Stimulated activated CD4-positive, alpha-beta T cell treated with anti-CD3 and anti-CD28 coated beads, Interleukin-1b, Interleukin-23, amount 100 ng/mL, for 48 hours (primary cell): ENCODE measurements at regions not wholly inside any gene's neighbourhood (a gene's known extent, or its start where the extent isn't known, plus 50 kb on each side); places are given as distances from the start of the nearest gene placed in this dataset.
"Not testable (repeated sequence)": the region's sequence is repeated elsewhere in the genome, so short reads cannot be mapped to it uniquely, and the experiment has no call there.

Experiments used
- DNase-seq: peaks from one replicate; pipeline ENCODE4 v3.0.0-alpha.2; 2020

GRCh38 chr5:40121236-40121635, 558.5 kb upstream of the PTGER4 start:
- DNase-seq, result no peak

GRCh38 chr5:40112875-40113274, 566.8 kb upstream of the PTGER4 start:
- no peak for DNase-seq

- not testable (repeated sequence) for DNase-seq
Observed at GRCh38 chr5:40111036-40111435, 568.7 kb upstream of the PTGER4 start.

DNA sequence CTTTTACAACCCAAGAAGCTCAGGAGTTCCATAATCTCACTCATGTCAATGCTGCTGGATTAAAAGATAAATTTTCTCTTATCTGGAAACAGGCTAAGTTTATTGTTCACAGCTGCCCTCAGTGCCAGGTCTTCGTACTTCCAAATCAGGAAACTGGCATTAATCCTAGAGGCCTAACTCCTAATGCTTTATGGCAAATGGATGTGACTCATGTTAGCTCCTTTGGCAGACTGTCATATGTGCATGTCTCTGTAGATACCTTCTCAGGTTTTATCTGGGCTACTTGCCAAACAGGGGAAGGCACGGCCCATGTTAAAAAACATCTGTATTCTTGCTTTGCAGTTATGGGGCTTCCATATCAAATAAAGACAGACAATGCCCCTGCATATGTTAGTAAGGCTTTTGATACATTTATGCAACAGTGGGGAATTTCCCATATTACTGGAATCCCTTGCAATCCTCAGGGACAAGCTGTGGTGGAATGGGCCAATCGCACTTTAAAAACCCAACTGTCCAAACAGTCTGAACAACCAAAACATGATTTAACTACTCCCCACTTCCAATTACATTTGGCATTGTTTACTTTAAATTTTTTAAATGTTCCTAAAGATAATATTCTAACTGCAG, 570.8 kb upstream of the PTGER4 start:
- DNase-seq, result not testable (repeated sequence)

DNA sequence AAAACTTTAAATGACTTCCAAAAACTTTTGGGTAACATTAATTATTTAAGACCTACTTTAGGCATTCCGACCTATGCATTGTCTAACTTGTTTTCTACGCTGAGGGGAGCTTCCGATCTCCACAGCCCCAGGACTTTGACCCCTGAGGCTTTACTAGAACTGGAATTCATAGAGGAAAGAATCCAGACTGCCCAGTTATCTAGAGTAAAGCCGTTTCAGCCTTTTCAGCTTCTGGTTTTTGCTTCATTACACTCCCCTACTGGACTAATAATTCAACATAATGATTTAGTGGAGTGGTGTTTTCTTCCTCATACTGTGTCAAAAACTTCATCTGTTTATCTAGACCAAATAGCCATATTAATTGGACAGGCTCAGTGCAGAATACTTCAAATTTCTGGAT, 571.9 kb upstream of the PTGER4 start:
- DNase-seq, result not testable (repeated sequence)

DNA sequence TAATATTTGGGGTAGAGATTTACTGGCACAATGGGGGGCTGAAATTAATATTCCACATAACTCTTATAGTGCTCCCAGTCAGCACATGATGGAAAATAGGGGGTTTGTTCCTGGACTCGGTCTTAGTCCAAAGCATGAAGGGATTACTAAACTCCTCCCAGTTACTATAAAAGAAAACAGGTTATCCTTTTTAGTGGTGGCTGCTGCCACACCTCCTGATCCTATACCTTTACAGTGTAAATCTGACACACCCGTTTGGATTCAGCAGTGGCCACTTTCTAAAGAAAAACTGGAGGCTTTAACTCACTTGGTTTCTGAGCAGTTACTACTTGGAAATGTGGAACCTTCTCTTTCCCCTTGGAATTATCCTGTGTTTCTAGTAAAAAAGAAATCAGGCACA, 572.9 kb upstream of the PTGER4 start:
- DNase-seq, result no peak

DNA sequence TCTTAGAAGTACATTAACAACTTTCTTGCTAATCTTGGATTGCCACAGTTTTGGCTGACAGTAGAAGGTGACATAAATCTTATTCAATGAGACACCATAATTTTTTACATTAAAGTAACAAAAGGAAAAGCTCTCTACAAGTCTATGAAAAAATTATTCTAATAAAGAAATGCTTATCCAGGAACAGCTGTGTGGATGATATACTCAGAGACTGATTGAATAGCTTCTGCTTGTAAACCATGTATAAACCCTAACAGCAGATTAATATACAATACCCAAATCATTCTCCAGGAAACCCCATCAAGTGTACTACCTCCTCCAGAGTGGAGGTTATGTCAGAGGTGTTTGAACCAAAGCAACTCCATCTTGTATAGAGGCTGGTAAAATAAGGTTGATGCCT, 581.4 kb upstream of the PTGER4 start:
- no peak for DNase-seq

DNA sequence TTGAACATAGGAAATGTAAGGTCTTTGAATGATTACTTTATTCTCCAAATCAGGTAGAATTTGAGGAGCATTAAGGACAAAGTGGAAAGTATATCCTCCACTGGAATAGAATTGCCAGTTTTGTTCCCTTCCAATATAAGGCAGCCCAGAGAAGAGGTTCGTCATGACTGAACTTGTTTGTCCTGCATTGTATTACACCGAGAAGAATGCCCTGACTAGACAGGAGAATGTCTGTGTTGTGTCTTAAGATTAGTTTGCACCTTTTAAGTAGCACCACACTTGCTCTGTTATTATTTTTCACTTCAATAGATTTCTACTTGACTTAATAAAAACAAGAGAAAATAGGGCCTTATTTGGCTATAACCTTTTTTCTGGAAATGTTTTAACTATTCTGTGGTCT, 586.2 kb upstream of the PTGER4 start:
- no peak for DNase-seq

DNA sequence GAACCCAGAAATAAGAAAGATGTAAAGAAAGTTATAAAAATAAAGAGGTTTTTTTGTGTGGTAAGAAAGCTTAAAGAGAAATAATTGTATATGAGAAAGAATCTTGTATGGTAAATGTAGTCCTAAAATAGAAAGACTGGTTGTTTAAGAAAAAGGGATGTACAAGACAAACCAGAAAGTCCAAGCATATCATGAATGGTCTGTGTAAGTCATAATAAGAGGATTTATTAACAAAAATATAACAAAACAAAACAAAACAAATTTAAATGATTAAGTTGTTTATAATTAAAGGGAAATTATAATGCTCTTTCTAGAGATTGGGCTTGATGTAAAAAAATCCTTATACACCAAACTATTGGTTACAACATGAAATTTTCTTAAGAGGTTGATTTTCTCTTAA, 590.4 kb upstream of the PTGER4 start:
- DNase-seq, result no peak

- no peak for DNase-seq
Observed at GRCh38 chr5:40084614-40085013, 595.1 kb upstream of the PTGER4 start.

- DNase-seq, result no peak
Observed at GRCh38 chr5:40082313-40082712, 597.4 kb upstream of the PTGER4 start.

- no peak for DNase-seq
Observed at GRCh38 chr5:40080191-40080590, 599.5 kb upstream of the PTGER4 start.

- DNase-seq, result no peak
Observed at GRCh38 chr5:40078898-40079575, 600.7 kb upstream of the PTGER4 start.

- DNase-seq, result no peak
Observed at GRCh38 chr5:40074826-40075225, 604.9 kb upstream of the PTGER4 start.

DNA sequence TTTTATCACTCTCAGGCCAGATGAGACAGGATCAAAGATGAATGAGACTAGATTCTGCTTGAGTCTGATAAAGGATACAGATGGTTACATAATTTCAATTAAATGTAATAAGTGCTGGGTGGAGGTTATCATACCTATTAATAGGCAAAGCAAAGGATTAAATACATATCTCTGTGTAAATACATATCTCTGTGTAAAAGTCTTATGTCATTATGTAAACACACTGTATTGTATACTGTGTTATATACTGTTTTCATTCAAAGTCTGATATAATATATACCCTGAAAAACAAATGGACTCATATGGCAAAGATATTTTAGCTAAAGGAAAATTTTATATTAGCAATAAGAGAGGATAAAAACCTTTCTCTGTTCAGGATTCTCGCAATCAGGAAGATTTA, 605.8 kb upstream of the PTGER4 start:
- no peak for DNase-seq

DNA sequence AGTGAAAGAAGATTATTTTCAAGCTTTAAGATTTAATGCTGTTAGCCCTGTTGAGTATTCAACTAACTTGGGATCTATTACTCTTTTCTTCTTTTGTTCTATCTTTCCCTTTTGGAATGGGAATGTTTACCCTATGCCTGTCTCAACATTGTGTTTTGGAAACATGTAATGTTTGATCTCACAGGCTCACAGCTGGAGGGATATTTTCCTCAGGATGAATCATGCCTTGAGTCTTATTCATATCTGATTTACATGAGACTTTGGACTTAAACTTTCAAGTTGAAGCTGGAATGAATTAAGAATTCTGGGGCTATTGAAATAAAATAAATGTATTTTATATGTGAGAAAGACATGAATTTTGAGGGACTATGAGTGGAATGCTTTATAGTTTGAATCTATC, 607.8 kb upstream of the PTGER4 start:
- no peak for DNase-seq

- DNase-seq, result no peak
Observed at GRCh38 chr5:40066616-40067015, 613.1 kb upstream of the PTGER4 start.

GRCh38 chr5:40052808-40053207, 626.9 kb upstream of the PTGER4 start:
- DNase-seq, result no peak

GRCh38 chr5:40046792-40047191, 622.0 kb upstream of the DAB2 start:
- DNase-seq, result no peak

GRCh38 chr5:40045429-40045828, 620.6 kb upstream of the DAB2 start:
- no peak for DNase-seq

DNA sequence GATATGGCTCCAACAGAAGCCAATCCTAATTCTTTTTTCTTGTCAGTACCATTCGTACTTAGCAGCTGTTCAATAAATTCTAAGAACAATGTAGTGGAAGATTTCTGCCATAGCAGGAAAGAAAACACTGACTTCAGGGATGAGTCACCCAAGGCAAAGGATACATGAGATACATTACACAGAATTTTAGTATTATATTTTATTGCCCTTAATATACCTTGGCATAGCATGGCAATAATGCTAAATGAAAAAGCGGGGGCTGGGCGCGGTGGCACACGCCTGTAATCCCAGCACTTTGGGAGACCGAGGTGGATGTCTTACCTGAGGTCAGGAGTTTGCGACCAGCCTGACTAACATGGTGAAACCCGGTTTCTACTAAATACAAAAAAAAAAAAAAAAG, 619.1 kb upstream of the DAB2 start:
- DNase-seq, result no peak

GRCh38 chr5:40041452-40041851, 616.7 kb upstream of the DAB2 start:
- no peak for DNase-seq

DNA sequence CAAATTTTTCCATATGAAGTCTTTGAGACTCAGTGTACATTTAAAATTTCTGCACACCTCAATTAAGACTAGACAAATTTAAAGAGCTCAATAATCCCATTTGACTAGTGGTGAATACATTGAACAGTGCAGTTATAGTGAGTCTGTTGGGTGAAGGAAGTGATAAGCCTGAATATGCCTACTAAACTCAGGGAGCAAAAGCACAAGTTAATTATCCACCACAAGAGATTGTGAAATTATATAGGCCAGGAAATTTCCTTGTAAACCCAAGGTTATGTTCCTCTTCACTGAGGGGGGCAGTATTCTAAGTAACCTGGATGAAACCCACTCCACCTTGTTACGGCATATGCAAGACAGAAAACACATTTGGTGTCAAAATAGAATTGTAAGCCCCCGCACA, 612.9 kb upstream of the DAB2 start:
- no peak for DNase-seq

GRCh38 chr5:40034441-40034840, 609.7 kb upstream of the DAB2 start:
- no peak for DNase-seq

GRCh38 chr5:40033411-40033810, 608.6 kb upstream of the DAB2 start:
- no peak for DNase-seq
